ENCODE measurements at regions not wholly inside any gene's neighbourhood (a gene's known extent, or its start where the extent isn't known, plus 50 kb on each side); places are given as distances from the start of the nearest gene placed in this dataset.

DNA sequence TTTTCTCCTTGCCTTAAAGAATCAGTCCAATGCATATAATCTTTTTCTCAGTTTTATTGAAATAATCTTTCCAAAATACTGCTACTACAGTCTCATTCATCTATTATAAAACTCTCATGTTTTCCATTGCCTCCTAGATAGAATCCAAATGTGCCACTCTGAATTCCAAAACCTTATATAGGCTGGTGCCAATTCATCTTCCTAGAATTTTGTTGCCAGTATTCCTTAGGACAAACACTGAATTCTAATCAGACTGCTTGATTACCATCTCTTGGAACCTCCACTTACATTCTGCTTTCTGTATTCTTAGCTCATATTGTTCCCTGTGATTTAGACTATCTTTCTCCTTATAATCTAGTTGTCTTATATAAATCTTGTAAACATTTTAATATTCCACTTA, 427.6 kb upstream of the DCC start:
- H3K27ac ChIP-seq = no peak overlapping the region
- no peak for ATAC-seq
- no peaks in the 10 kb centered on the region for H3K9me3 ChIP-seq
- no peaks in the 10 kb centered on the region for H3K4me1 ChIP-seq
- H3K36me3 ChIP-seq = no peaks in the 10 kb centered on the region
- H3K4me3 ChIP-seq = no peak overlapping the region
- no peak for DNase-seq
- TF ChIP-seq POLR2A (IDR thresholded peaks at IDR 0.05) = no peak
- TF ChIP-seq, protein P1, sequence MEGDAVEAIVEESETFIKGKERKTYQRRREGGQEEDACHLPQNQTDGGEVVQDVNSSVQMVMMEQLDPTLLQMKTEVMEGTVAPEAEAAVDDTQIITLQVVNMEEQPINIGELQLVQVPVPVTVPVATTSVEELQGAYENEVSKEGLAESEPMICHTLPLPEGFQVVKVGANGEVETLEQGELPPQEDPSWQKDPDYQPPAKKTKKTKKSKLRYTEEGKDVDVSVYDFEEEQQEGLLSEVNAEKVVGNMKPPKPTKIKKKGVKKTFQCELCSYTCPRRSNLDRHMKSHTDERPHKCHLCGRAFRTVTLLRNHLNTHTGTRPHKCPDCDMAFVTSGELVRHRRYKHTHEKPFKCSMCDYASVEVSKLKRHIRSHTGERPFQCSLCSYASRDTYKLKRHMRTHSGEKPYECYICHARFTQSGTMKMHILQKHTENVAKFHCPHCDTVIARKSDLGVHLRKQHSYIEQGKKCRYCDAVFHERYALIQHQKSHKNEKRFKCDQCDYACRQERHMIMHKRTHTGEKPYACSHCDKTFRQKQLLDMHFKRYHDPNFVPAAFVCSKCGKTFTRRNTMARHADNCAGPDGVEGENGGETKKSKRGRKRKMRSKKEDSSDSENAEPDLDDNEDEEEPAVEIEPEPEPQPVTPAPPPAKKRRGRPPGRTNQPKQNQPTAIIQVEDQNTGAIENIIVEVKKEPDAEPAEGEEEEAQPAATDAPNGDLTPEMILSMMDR (IDR thresholded peaks at IDR 0.05) = no peak
- no peaks in the 10 kb centered on the region for H3K27me3 ChIP-seq
- intact Hi-C loops (cut with DNase I) = no loop called here

DNA sequence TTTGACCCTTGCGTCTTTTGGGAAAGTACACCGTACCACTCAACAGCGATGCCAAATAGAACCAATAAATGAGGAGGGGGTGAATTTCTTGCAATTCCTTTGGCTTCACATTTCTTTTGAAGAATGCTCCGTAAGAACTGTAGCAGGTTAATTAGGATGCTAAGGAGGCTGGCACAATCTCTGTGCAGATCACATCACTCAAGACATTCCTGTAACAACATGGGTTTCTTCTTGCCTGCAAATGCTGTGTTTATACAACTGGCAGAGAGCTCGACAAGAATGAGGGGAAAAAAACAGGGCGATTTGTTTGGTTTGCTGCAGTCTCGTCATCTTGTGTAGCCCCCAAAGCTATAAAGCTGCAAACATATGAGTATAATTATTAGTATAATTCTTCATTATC, 424.8 kb upstream of the DCC start:
- TF ChIP-seq, protein P1 (IDR thresholded peaks at IDR 0.05) = no peak
- no peak for TF ChIP-seq POLR2A (IDR thresholded peaks at IDR 0.05)
- ATAC-seq = no peak
- H3K4me3 ChIP-seq = no peak overlapping the region
- H3K9me3 ChIP-seq = peaks cover 0 to 2% (median 0%) of the 10 kb centered on the region in 12 donors
- H3K27ac ChIP-seq = no peak overlapping the region
- H3K36me3 ChIP-seq = no peaks in the 10 kb centered on the region
- WGBS, 4 donors = 58 to 61% (median 59%) methylated on average over 7 of the region's 7 CpGs
- peaks cover 0 to 3% (median 0%) of the 10 kb centered on the region in 9 donors for H3K27me3 ChIP-seq
- H3K4me1 ChIP-seq = no peaks in the 10 kb centered on the region
- intact Hi-C loops (cut with DNase I) = no loop called here
- DNase-seq = no peak

DNA sequence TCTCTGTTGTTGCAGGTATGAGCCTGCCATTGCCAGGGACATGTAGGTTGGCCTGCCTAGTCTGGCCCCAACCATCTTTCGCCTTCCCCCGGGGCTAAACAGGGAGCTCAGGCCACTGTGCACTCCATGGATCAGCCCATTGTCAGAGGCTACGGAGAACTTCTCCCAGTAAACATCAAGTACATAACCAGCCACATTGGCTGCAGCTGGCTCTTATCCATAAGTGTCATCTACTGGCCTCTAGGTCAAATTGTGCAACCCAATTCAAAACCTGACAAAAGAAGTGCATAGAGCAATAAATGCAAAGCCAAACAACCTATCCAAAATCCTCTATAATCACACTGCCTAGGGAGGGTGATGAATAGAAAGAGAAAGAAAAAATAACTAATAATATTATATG, 418.1 kb upstream of the DCC start:
- peaks cover 0 to 3% (median 0%) of the 10 kb centered on the region in 9 donors for H3K27me3 ChIP-seq
- no peak overlapping the region for H3K27ac ChIP-seq
- no peaks in the 10 kb centered on the region for H3K4me1 ChIP-seq
- intact Hi-C loops (cut with DNase I) = no loop called here
- no peaks in the 10 kb centered on the region for H3K36me3 ChIP-seq
- WGBS, 4 donors = 75 to 93% (median 83%) methylated on average over 3 of the region's 3 CpGs
- ATAC-seq (no peak), DNase-seq (no peak)
- no peak overlapping the region for H3K4me3 ChIP-seq
- H3K9me3 ChIP-seq = peaks cover 0 to 18% (median 0%) of the 10 kb centered on the region in 12 donors
- TF ChIP-seq, protein P1 (IDR thresholded peaks at IDR 0.05) = no peak
- TF ChIP-seq POLR2A (IDR thresholded peaks at IDR 0.05) = no peak

DNA sequence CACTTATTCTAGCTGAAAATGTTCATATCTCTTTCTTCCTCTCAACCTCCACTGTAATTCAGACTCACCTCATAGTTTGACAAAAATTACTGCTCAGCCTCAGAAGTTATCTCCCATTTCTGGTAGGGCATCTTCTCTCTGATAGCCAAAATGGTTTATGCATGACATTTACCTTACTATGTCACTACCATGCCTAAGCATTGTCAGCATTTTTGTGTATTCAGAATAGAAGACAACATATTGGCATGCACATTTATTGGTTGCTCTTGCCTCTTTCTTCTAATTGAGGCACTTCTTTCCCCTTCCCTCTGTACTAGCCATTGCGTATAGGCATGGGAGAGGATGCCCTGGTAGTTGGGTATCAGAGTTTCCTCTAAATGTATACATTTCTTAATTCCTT, 406.1 kb upstream of the DCC start:
- DNase-seq (no peak), ATAC-seq (no peak)
- Histone ChIP-seq H3K4me1 (no peaks in the 10 kb centered on the region), H3K27ac (no peak overlapping the region), H3K4me3 (no peak overlapping the region), H3K27me3 (no peaks in the 10 kb centered on the region), H3K36me3 (no peaks in the 10 kb centered on the region), H3K9me3 (peaks cover 0 to 10% (median 0%) of the 10 kb centered on the region in 12 donors)
- WGBS, 4 donors = 62 to 97% (median 74%) methylated on average over 1 of the region's 1 CpG
- TF ChIP-seq, protein P1 (IDR thresholded peaks at IDR 0.05) = no peak
- no peak for TF ChIP-seq POLR2A (IDR thresholded peaks at IDR 0.05)
- intact Hi-C loops (cut with DNase I) = no loop called here

Measured in heart left ventricle (tissue), 16 donors.